Thymus (tissue), 11 donors: ENCODE measurements at regions not wholly inside any gene's neighbourhood (a gene's known extent, or its start where the extent isn't known, plus 50 kb on each side); places are given as distances from the start of the nearest gene placed in this dataset.

Experiments used
- DNase-seq, 9 donors: peaks; one replicate each; pipeline ENCODE4 v3.0.0-alpha.2; 2013; ENCODE audit warnings: low spot score in 9 of 9, low read depth in 6 of 9, missing footprints in 1 of 9
- H3K27ac ChIP-seq, 2 donors: one replicate each; pipeline ENCODE4 v1.5.1; 2013; ENCODE audit warnings: control low read depth in 1 of 2, low read depth in 1 of 2, low read length in 1 of 2, mild to moderate bottlenecking in 1 of 2, moderate library complexity in 1 of 2
- H3K27me3 ChIP-seq, 2 donors: one replicate each; pipeline ENCODE4 v1.5.1; 2013; ENCODE audit warnings: low read length in 1 of 2; ENCODE audit not compliant: control insufficient read depth in 2 of 2, insufficient read depth in 1 of 2
- H3K36me3 ChIP-seq, 2 donors: one replicate each; pipeline ENCODE4 v1.5.1; 2013; ENCODE audit warnings: low read length in 1 of 2, mild to moderate bottlenecking in 1 of 2, moderate library complexity in 1 of 2; ENCODE audit not compliant: control insufficient read depth in 2 of 2, insufficient read depth in 2 of 2
- H3K4me1 ChIP-seq, 2 donors: one replicate each; pipeline ENCODE4 v1.5.1; 2013; ENCODE audit warnings: low read length in 2 of 2; ENCODE audit not compliant: control insufficient read depth in 2 of 2, insufficient read depth in 2 of 2
- H3K4me3 ChIP-seq, 2 donors: one replicate each; pipeline ENCODE4 v1.5.1; 2013; ENCODE audit warnings: low read length in 2 of 2, control low read depth in 1 of 2, mild to moderate bottlenecking in 1 of 2
- H3K9me3 ChIP-seq, 2 donors: one replicate each; pipeline ENCODE4 v1.5.1; 2013; ENCODE audit warnings: low read length in 1 of 2, mild to moderate bottlenecking in 1 of 2; ENCODE audit not compliant: control insufficient read depth in 2 of 2, insufficient read depth in 1 of 2
- WGBS: extraction: QIAGEN DNeasy Blood & Tissue Kit; methylation state at CpG from one replicate; pipeline ENCODE4 v1.1.7; 2013; 5-methylcytosine and 5-hydroxymethylcytosine counted together
- donor health status: healthy.

- no peak overlapping the region for H3K27ac ChIP-seq
- peaks cover 0 to 5% of the 10 kb centered on the region in 2 donors for H3K27me3 ChIP-seq
- DNase-seq = no peak
- no peak overlapping the region for H3K4me3 ChIP-seq
- no peaks in the 10 kb centered on the region for H3K36me3 ChIP-seq
- no peaks in the 10 kb centered on the region for H3K9me3 ChIP-seq
- no peaks in the 10 kb centered on the region for H3K4me1 ChIP-seq
- WGBS = 81% methylated on average over 20 of the region's 20 CpGs
Observed at GRCh38 chr7:157480371-157481050, 143.7 kb downstream of the DNAJB6 start.

- H3K4me1 ChIP-seq = no peaks in the 10 kb centered on the region
- no peak for DNase-seq
- no peak overlapping the region for H3K27ac ChIP-seq
- H3K27me3 ChIP-seq = peaks cover 0 to 5% of the 10 kb centered on the region in 2 donors
- H3K4me3 ChIP-seq = no peak overlapping the region
- H3K9me3 ChIP-seq = no peaks in the 10 kb centered on the region
- 94% methylated on average over 6 of the region's 6 CpGs for WGBS
- no peaks in the 10 kb centered on the region for H3K36me3 ChIP-seq
Observed at GRCh38 chr7:157481389-157481788, 144.6 kb downstream of the DNAJB6 start.

GRCh38 chr7:157482025-157482424, 145.2 kb downstream of the DNAJB6 start:
- H3K9me3 ChIP-seq = no peaks in the 10 kb centered on the region
- no peak for DNase-seq

GRCh38 chr7:157482517-157483087, 145.8 kb downstream of the DNAJB6 start:
- no peak for DNase-seq
- no peaks in the 10 kb centered on the region for H3K9me3 ChIP-seq
- WGBS = 67% methylated on average over 7 of the region's 7 CpGs
- H3K4me3 ChIP-seq = no peak overlapping the region
- no peaks in the 10 kb centered on the region for H3K36me3 ChIP-seq
- peaks cover 0 to 5% of the 10 kb centered on the region in 2 donors for H3K27me3 ChIP-seq
- no peak overlapping the region for H3K27ac ChIP-seq
- H3K4me1 ChIP-seq = no peaks in the 10 kb centered on the region

More at GRCh38 chr7:157482025-157482424, 145.2 kb downstream of the DNAJB6 start:
- H3K27ac ChIP-seq = no peak overlapping the region
- 95% methylated on average over 8 of the region's 8 CpGs for WGBS
- no peaks in the 10 kb centered on the region for H3K4me1 ChIP-seq
- H3K4me3 ChIP-seq = no peak overlapping the region
- H3K27me3 ChIP-seq = peaks cover 0 to 5% of the 10 kb centered on the region in 2 donors
- no peaks in the 10 kb centered on the region for H3K36me3 ChIP-seq

GRCh38 chr7:157483515-157483914, 146.7 kb downstream of the DNAJB6 start:
- no peaks in the 10 kb centered on the region for H3K9me3 ChIP-seq
- no peak for DNase-seq
- peaks cover 0 to 3% of the 10 kb centered on the region in 2 donors for H3K27me3 ChIP-seq
- H3K4me1 ChIP-seq = no peaks in the 10 kb centered on the region
- no peak overlapping the region for H3K4me3 ChIP-seq
- no peak overlapping the region for H3K27ac ChIP-seq
- H3K36me3 ChIP-seq = no peaks in the 10 kb centered on the region
- 82% methylated on average over 27 of the region's 27 CpGs for WGBS

GRCh38 chr7:157483971-157484410, 147.2 kb downstream of the DNAJB6 start:
- no peaks in the 10 kb centered on the region for H3K9me3 ChIP-seq
- DNase-seq = no peak
- 92% methylated on average over 11 of the region's 11 CpGs for WGBS

GRCh38 chr7:157484411-157485081, 147.7 kb downstream of the DNAJB6 start:
- DNase-seq = no peak
- H3K36me3 ChIP-seq = no peaks in the 10 kb centered on the region
- 90% methylated on average over 28 of the region's 28 CpGs for whole genome bisulfite sequencing

More at GRCh38 chr7:157483971-157484410, 147.2 kb downstream of the DNAJB6 start:
- no peak overlapping the region for H3K27ac ChIP-seq
- no peaks in the 10 kb centered on the region for H3K4me1 ChIP-seq
- peaks cover 0 to 3% of the 10 kb centered on the region in 2 donors for H3K27me3 ChIP-seq
- no peaks in the 10 kb centered on the region for H3K36me3 ChIP-seq
- no peak overlapping the region for H3K4me3 ChIP-seq

GRCh38 chr7:157485361-157485831, 148.6 kb downstream of the DNAJB6 start:
- peaks cover 0 to 3% of the 10 kb centered on the region in 2 donors for H3K27me3 ChIP-seq
- no peaks in the 10 kb centered on the region for H3K36me3 ChIP-seq
- H3K9me3 ChIP-seq = no peaks in the 10 kb centered on the region
- no peak overlapping the region for H3K27ac ChIP-seq
- H3K4me3 ChIP-seq = no peak overlapping the region
- WGBS = 86% methylated on average over 12 of the region's 12 CpGs
- DNase-seq = no peak
- H3K4me1 ChIP-seq = no peaks in the 10 kb centered on the region

More at GRCh38 chr7:157484411-157485081, 147.7 kb downstream of the DNAJB6 start:
- Histone ChIP-seq H3K27ac (no peak overlapping the region), H3K4me1 (no peaks in the 10 kb centered on the region), H3K27me3 (peaks cover 0 to 3% of the 10 kb centered on the region in 2 donors), H3K4me3 (no peak overlapping the region), H3K9me3 (no peaks in the 10 kb centered on the region)
